ENCODE measurements at regions not wholly inside any gene's neighbourhood (a gene's known extent, or its start where the extent isn't known, plus 50 kb on each side); places are given as distances from the start of the nearest gene placed in this dataset.

DNA sequence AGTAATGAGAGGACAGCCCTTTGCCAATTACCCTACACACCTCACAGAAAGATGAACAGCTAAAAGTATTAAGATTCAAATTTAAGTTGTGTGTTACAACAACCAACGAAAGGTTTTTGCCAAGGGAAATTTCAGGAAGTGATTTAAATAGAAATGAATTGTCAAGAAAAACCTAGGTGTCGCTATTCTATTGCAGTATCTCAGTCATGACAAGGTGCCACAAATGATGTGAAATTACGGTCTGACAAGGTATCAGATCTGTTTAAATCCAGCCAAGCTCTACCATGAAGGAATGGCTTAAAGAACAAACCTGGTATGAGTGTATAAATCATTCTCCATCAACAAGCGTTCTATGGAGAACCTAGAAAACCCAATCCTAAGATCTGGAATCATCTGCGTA is 189.7 kb downstream of the ATPSCKMT start:
- H3K36me3 ChIP-seq (ENCODE audit: low read depth), result no peaks in the 10 kb centered on the region
- H3K4me3 ChIP-seq, result no peak overlapping the region
- H2AFZ ChIP-seq, result no peak overlapping the region
- DNase-seq, result no peak
- peaks cover 26% of the 10 kb centered on the region for H3K27me3 ChIP-seq (ENCODE audit: insufficient read depth, low read depth)
- no peaks in the 10 kb centered on the region for H3K79me2 ChIP-seq (ENCODE audit: low read depth)
- ChIA-PET CTCF (no interaction called here), POLR2A (ENCODE audit: unreplicated experiment) (no interaction called here)
- intact Hi-C loops (cut with micrococcal nuclease; ENCODE audit: unreplicated experiment), result no loop called here
- H3K9me2 ChIP-seq (ENCODE audit: insufficient read depth), result no peaks in the 10 kb centered on the region
- H3K4me1 ChIP-seq (replicated peaks; ENCODE audit: insufficient read depth), result no peaks in the 10 kb centered on the region
- H3K4me2 ChIP-seq, result no peak overlapping the region; the same call in 1 of the 2 replicates
- no peak overlapping the region for H3K27ac ChIP-seq
- H4K20me1 ChIP-seq (ENCODE audit: insufficient read depth), result no peaks in the 10 kb centered on the region
- TF ChIP-seq, protein P1, sequence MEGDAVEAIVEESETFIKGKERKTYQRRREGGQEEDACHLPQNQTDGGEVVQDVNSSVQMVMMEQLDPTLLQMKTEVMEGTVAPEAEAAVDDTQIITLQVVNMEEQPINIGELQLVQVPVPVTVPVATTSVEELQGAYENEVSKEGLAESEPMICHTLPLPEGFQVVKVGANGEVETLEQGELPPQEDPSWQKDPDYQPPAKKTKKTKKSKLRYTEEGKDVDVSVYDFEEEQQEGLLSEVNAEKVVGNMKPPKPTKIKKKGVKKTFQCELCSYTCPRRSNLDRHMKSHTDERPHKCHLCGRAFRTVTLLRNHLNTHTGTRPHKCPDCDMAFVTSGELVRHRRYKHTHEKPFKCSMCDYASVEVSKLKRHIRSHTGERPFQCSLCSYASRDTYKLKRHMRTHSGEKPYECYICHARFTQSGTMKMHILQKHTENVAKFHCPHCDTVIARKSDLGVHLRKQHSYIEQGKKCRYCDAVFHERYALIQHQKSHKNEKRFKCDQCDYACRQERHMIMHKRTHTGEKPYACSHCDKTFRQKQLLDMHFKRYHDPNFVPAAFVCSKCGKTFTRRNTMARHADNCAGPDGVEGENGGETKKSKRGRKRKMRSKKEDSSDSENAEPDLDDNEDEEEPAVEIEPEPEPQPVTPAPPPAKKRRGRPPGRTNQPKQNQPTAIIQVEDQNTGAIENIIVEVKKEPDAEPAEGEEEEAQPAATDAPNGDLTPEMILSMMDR (conservative IDR thresholded peaks at IDR 0.05), result no peak; the same call in 1 of the 2 replicates
- no peak for TF ChIP-seq EZH2 (IDR thresholded peaks at IDR 0.05; ENCODE audit: low read depth)
- BruUV-seq (replicated peaks), result no TSS peak
- no peaks in the 10 kb centered on the region for H3F3A ChIP-seq (ENCODE audit: insufficient read depth, low read depth)
- H3K9me3 ChIP-seq (ENCODE audit: insufficient read depth, low read depth), result no peaks in the 10 kb centered on the region

DNA sequence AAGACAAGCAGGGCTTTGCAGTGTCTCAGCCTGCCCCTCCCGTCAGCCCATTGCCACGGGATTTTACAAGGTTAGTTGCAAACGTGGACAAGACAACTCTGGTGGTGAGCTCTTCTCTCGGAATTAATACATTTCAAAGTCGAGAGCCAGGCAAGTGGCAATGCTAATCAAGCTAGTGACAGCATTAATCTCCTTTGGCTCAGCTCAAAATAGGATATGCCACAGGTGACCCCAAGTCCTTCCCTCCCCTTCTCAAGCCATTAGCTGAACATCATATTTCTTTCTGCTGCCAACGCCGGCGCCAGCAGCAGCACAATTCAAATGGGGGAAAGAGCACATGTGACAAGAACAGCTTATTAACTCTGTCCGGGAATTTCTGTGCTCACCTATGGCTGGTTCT is 190.1 kb downstream of the ATPSCKMT start:
- peaks cover 26% of the 10 kb centered on the region for H3K27me3 ChIP-seq (ENCODE audit: insufficient read depth, low read depth)
- H3K4me1 ChIP-seq (replicated peaks; ENCODE audit: insufficient read depth), result no peaks in the 10 kb centered on the region
- H3F3A ChIP-seq (ENCODE audit: insufficient read depth, low read depth), result no peaks in the 10 kb centered on the region
- intact Hi-C loops (cut with micrococcal nuclease; ENCODE audit: unreplicated experiment), result no loop called here
- no peaks in the 10 kb centered on the region for H3K9me3 ChIP-seq (ENCODE audit: insufficient read depth, low read depth)
- POLR2A ChIA-PET (ENCODE audit: unreplicated experiment), result no interaction called here
- H2AFZ ChIP-seq, result no peak overlapping the region
- no peak overlapping the region for H3K27ac ChIP-seq
- no peaks in the 10 kb centered on the region for H3K79me2 ChIP-seq (ENCODE audit: low read depth)
- H3K4me2 ChIP-seq, result no peak overlapping the region; the same call in 1 of the 2 replicates
- H4K20me1 ChIP-seq (ENCODE audit: insufficient read depth), result no peaks in the 10 kb centered on the region
- no peak for TF ChIP-seq EZH2 (IDR thresholded peaks at IDR 0.05; ENCODE audit: low read depth)
- TF ChIP-seq, protein P1 (conservative IDR thresholded peaks at IDR 0.05), result no peak
- CTCF ChIA-PET, result no interaction called here
- DNase-seq, result no peak
- no TSS peak for BruUV-seq (replicated peaks)
- H3K4me3 ChIP-seq, result no peak overlapping the region
- H3K9me2 ChIP-seq (ENCODE audit: insufficient read depth), result no peaks in the 10 kb centered on the region
- H3K36me3 ChIP-seq (ENCODE audit: low read depth), result no peaks in the 10 kb centered on the region

DNA sequence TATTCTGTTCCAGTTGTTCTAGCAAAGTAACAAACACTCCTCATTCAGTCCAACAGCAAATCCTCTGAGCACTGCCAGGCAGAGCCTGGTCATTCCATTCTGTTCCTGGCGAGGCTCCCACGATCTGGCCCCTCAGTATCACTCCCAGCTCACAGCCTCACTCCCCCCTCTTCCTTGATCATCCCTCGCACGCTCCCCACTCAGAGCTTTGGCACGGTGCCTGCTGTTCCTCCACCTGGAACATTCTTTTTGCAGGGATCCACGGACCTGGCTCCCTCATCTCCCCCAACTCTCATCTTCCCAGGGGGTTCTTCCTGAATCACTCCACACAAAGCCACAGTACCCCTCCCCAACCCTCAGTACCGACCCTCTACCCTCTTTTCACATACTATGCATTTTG is 192.3 kb downstream of the ATPSCKMT start:
- H3K4me2 ChIP-seq, result no peak overlapping the region
- H3F3A ChIP-seq (ENCODE audit: insufficient read depth, low read depth), result no peaks in the 10 kb centered on the region
- no peaks in the 10 kb centered on the region for H3K36me3 ChIP-seq (ENCODE audit: low read depth)
- ChIA-PET POLR2A (ENCODE audit: unreplicated experiment) (interaction anchor here (0.6 kb wide), 2 partner anchors 393 to 589 kb away, joined by 3 read pairs; no protein-coding TSS in a partner anchor), CTCF (no interaction called here)
- H4K20me1 ChIP-seq (ENCODE audit: insufficient read depth), result no peaks in the 10 kb centered on the region
- intact Hi-C loops (cut with micrococcal nuclease; ENCODE audit: unreplicated experiment), result no loop called here
- H3K79me2 ChIP-seq (ENCODE audit: low read depth), result no peaks in the 10 kb centered on the region
- no peak overlapping the region for H3K4me3 ChIP-seq
- H3K9me3 ChIP-seq (ENCODE audit: insufficient read depth, low read depth), result peaks cover 8% of the 10 kb centered on the region; the same call in 1 of the 2 replicates
- H3K4me1 ChIP-seq (replicated peaks; ENCODE audit: insufficient read depth), result no peaks in the 10 kb centered on the region
- no peak overlapping the region for H3K27ac ChIP-seq
- no TSS peak for BruUV-seq (replicated peaks)
- no peaks in the 10 kb centered on the region for H3K9me2 ChIP-seq (ENCODE audit: insufficient read depth)
- TF ChIP-seq, protein P1 (conservative IDR thresholded peaks at IDR 0.05), result no peak
- no peak for TF ChIP-seq EZH2 (IDR thresholded peaks at IDR 0.05; ENCODE audit: low read depth)
- H2AFZ ChIP-seq, result no peak overlapping the region
- DNase-seq, result no peak
- peaks cover 20% of the 10 kb centered on the region for H3K27me3 ChIP-seq (ENCODE audit: insufficient read depth, low read depth)
